Esophagus muscularis mucosa (tissue), 4 donors: ENCODE measurements at regions not wholly inside any gene's neighbourhood (a gene's known extent, or its start where the extent isn't known, plus 50 kb on each side); places are given as distances from the start of the nearest gene placed in this dataset.

ENCODE experiments used
- DNase-seq: peaks from one replicate; pipeline ENCODE4 v3.0.0-alpha.2; 2017; ENCODE audit errors: extremely low spot score
- H3K27ac ChIP-seq, 4 donors: fragments of 200-600 bp; sonication (generic); replicated peaks in 1 of 4; 1 replicate in 3 of 4; 2 replicates in 1 of 4; pipeline ENCODE4 v1.5.1; 2016 to 2019; ENCODE audit warnings: mild to moderate bottlenecking in 1 of 4
- H3K27me3 ChIP-seq, 4 donors: fragments of 200-600 bp; sonication (generic); one replicate each; pipeline versions ENCODE4 v1.5.1 to v1.6.0; 2016 to 2019
- H3K36me3 ChIP-seq, 4 donors: fragments of 200-600 bp; sonication (generic); one replicate each; pipeline ENCODE4 v1.5.1; 2016 to 2019
- H3K4me1 ChIP-seq, 4 donors: fragments of 200-600 bp; sonication (generic); one replicate each; pipeline ENCODE4 v1.5.1; 2016 to 2019
- H3K4me3 ChIP-seq, 4 donors: fragments of 200-600 bp; sonication (generic); 1 replicate in 2 of 4; 2 replicates in 2 of 4; pipeline ENCODE4 v1.5.1; 2016 to 2019; ENCODE audit warnings: mild to moderate bottlenecking in 4 of 4, moderate library complexity in 1 of 4
- H3K9me3 ChIP-seq, 4 donors: fragments of 200-600 bp; sonication (generic); 1 replicate in 3 of 4; 2 replicates in 1 of 4; pipeline ENCODE4 v1.5.1; 2016 to 2019
- EP300 ChIP-seq: sonication (generic); formaldehyde crosslinking; IDR thresholded peaks from one replicate; pipeline ENCODE4 v1.6.1; 2017; ENCODE audit warnings: antibody characterized with exemption
- POLR2A ChIP-seq: fragments of 450-650 bp; IDR thresholded peaks from one replicate; pipeline ENCODE4 v1.6.1; 2017; ENCODE audit warnings: antibody characterized with exemption, moderate library complexity, mild to moderate bottlenecking, low read depth
- POLR2AphosphoS5 ChIP-seq, 2 donors: sonication (generic); formaldehyde crosslinking; IDR thresholded peaks; one replicate each; pipeline ENCODE4 v1.6.1; 2017; ENCODE audit warnings: antibody characterized with exemption in 2 of 2
- WGBS: methylation state at CpG from one replicate; pipeline ENCODE4 v1.1.5; 2018; 5-methylcytosine and 5-hydroxymethylcytosine counted together
- intact Hi-C: fragments of 100-400 bp; cut with DNase I; formaldehyde crosslinking; loops from one replicate; pipeline ENCODE4 v1.15.1; 2023
- TF ChIP-seq, protein P1 (sequence below), 3 experiments: fragments of 200-600 bp in 2 of 3; fragments of 450-650 bp in 1 of 3; sonication (generic) in 2 of 3; IDR thresholded peaks; one replicate each; pipeline ENCODE4 v1.5.1; 2017 to 2019; ENCODE audit warnings: antibody characterized with exemption in 3 of 3, mild to moderate bottlenecking in 2 of 3, moderate library complexity in 1 of 3

DNA sequence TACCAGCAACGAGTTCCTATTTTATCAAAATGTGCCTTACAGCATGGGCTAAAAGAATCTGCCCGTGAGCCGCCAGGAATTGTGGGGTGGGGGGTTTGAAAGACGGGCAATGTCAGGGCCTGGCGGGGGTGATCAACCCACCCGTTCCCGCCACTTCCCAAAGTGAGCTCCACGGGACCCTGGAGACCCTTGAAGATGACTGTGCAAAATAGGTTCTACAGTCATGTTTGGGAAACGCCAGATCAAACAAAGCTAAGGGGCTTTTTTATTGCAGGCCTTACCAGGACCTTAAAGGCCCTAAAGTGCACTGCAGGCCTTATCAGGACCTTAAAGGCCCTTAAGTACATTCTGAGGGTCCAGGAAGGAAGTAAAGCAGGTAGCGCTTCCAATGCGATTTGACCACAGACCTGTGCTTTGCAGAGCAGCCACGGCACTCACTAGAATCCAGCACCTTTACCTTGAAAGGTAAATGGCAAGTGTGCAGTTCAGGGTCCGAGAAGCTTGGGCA lies 404.1 kb downstream of the SHANK2 start:
- intact Hi-C loops = no loop called here
- no peak overlapping the region for H3K4me3 ChIP-seq
- H3K36me3 ChIP-seq = no peaks in the 10 kb centered on the region
- H3K27me3 ChIP-seq = no peaks in the 10 kb centered on the region
- H3K4me1 ChIP-seq = peaks cover 0 to 4% (median 0%) of the 10 kb centered on the region in 4 donors
- peaks cover 0 to 15% (median 8%) of the 10 kb centered on the region in 4 donors for H3K9me3 ChIP-seq
- WGBS = 92% methylated on average over 13 of the region's 13 CpGs
- no peak for DNase-seq
- H3K27ac ChIP-seq = no peak overlapping the region
- TF ChIP-seq, protein P1, sequence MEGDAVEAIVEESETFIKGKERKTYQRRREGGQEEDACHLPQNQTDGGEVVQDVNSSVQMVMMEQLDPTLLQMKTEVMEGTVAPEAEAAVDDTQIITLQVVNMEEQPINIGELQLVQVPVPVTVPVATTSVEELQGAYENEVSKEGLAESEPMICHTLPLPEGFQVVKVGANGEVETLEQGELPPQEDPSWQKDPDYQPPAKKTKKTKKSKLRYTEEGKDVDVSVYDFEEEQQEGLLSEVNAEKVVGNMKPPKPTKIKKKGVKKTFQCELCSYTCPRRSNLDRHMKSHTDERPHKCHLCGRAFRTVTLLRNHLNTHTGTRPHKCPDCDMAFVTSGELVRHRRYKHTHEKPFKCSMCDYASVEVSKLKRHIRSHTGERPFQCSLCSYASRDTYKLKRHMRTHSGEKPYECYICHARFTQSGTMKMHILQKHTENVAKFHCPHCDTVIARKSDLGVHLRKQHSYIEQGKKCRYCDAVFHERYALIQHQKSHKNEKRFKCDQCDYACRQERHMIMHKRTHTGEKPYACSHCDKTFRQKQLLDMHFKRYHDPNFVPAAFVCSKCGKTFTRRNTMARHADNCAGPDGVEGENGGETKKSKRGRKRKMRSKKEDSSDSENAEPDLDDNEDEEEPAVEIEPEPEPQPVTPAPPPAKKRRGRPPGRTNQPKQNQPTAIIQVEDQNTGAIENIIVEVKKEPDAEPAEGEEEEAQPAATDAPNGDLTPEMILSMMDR (IDR thresholded peaks at IDR 0.05) = no peak

DNA sequence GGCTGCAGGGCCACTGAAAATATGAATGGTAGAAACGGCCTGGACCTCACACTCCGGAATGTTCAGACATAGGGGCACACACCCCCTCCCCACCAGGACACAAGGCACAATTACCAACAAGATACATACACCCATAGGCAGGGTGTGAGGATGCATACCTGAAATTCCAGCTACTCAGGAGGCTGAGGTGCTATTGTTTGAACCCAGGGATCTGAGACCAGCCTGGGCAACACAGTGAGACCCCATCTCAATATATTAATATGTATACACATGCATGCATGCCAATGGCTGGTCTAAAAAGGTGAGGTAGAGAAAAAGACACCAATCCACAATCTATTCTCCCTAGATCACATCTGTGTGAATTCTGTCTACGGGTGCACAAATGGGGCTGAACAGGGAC lies 403.3 kb downstream of the SHANK2 start:
- Histone ChIP-seq H3K27ac (no peak overlapping the region), H3K27me3 (no peaks in the 10 kb centered on the region), H3K9me3 (peaks cover 0 to 15% (median 8%) of the 10 kb centered on the region in 4 donors), H3K36me3 (no peaks in the 10 kb centered on the region), H3K4me3 (no peak overlapping the region), H3K4me1 (peaks cover 0 to 4% (median 0%) of the 10 kb centered on the region in 4 donors)
- TF ChIP-seq, protein P1 (IDR thresholded peaks at IDR 0.05) = no peak
- TF ChIP-seq EP300 = no peak
- intact Hi-C loops = no loop called here
- 80% methylated on average over 1 of the region's 3 CpGs for WGBS
- no peak for DNase-seq

DNA sequence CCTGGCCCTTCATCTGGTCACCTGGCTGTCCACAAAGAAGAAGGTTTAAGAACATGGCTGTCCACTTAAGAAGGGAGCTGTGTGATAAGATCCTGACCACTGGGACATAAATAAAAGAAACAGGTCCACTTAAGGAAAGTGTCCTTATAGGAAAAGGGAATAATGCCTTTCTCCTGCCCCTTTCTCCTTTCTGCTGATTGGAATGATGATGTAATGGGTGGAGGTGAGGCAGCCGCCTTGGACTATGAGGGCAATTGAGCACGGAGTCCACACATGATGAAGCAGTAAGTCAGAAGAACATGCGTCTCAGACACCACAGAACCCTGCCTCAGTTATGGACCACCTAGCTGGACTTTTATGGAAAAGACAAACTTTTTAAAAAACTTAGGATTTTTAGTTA lies 401.1 kb downstream of the SHANK2 start:
- intact Hi-C loops = no loop called here
- 85% methylated on average over 3 of the region's 3 CpGs for WGBS
- Histone ChIP-seq H3K4me1 (peaks cover 0 to 4% (median 0%) of the 10 kb centered on the region in 4 donors), H3K27me3 (no peaks in the 10 kb centered on the region), H3K4me3 (no peak overlapping the region), H3K9me3 (peaks cover 0 to 15% (median 8%) of the 10 kb centered on the region in 4 donors), H3K36me3 (no peaks in the 10 kb centered on the region), H3K27ac (no peak overlapping the region)
- TF ChIP-seq POLR2AphosphoS5 (IDR thresholded peaks at IDR 0.05) (no peak), POLR2A (no peak), EP300 (no peak)
- TF ChIP-seq, protein P1 (IDR thresholded peaks at IDR 0.05) = no peak
- no peak for DNase-seq

DNA sequence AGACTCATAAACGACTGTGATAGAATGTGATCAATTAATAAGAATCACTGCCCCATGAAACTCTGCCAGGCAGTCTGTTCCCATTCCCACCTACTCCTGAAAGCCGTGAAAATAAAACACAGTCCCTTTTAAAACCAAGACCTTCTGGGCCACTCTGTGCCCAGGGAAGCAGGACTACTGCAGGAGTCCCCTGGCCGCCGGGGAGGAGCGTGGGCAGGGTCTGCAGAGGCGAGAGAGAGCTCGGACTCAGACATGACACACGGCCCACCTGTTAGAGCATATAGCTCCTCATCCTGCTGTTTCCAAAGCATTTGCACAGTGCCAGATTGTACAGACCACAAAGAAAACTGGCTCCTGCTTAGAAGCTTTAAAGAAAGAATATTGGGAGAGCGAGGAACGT lies 400.5 kb downstream of the SHANK2 start:
- H3K4me3 ChIP-seq = no peak overlapping the region
- peaks cover 0 to 4% (median 0%) of the 10 kb centered on the region in 4 donors for H3K4me1 ChIP-seq
- peaks cover 0 to 15% (median 8%) of the 10 kb centered on the region in 4 donors for H3K9me3 ChIP-seq
- H3K36me3 ChIP-seq = no peaks in the 10 kb centered on the region
- intact Hi-C loops = no loop called here
- no peaks in the 10 kb centered on the region for H3K27me3 ChIP-seq
- no peak overlapping the region for H3K27ac ChIP-seq
- TF ChIP-seq EP300 (no peak), POLR2AphosphoS5 (IDR thresholded peaks at IDR 0.05) (no peak), POLR2A (no peak)
- TF ChIP-seq, protein P1 (IDR thresholded peaks at IDR 0.05) = no peak
- 89% methylated on average over 10 of the region's 10 CpGs for WGBS
- no peak for DNase-seq

DNA sequence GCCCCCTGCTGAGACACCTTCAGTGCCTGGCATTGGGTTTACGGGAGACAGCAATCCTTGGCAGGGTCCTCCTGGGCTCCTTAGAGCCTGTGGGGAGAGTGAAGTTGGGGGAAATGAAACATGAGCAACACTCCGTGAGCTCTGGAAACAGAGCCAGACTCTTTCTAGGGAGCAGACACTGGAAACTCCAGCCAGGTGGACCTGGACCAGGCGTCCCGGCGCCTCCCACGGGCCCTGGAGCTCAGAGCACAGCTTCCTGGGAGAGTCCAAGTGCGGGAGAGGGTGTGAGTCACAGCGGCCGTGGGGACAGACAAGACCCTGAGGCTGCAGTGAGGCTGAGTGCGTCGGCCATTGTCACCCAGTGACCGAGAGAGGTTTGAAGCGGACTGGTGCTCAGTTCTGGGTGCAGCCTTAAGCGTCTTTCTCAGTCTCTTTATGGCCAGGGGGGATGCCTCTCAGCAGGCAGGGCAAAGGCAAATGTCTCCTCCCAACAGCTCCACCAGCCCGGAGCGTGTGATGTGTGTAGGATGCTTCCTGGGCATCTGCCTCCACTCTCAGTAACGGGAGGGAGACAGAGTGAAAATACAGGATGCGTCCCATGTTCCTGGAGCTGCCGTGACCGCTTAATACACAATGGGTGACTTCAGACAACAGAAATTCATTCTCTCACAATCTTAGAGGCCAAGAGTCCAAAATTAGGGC lies 399.2 kb downstream of the SHANK2 start:
- H3K9me3 ChIP-seq = peaks cover 0 to 15% (median 8%) of the 10 kb centered on the region in 4 donors
- H3K4me1 ChIP-seq = peaks cover 0 to 4% (median 0%) of the 10 kb centered on the region in 4 donors
- intact Hi-C loops = no loop called here
- H3K27ac ChIP-seq = no peak overlapping the region
- TF ChIP-seq EP300 = no peak
- TF ChIP-seq, protein P1 (IDR thresholded peaks at IDR 0.05) = no peak
- no peak for TF ChIP-seq POLR2A
- no peak for TF ChIP-seq POLR2AphosphoS5 (IDR thresholded peaks at IDR 0.05)
- DNase-seq = no peak
- WGBS = 53% methylated on average over 13 of the region's 20 CpGs
- no peaks in the 10 kb centered on the region for H3K36me3 ChIP-seq
- H3K4me3 ChIP-seq = no peak overlapping the region
- no peaks in the 10 kb centered on the region for H3K27me3 ChIP-seq
